ENCODE measurements at regions not wholly inside any gene's neighbourhood (a gene's known extent, or its start where the extent isn't known, plus 50 kb on each side); places are given as distances from the start of the nearest gene placed in this dataset.

- DNase-seq (ENCODE audit: low spot score), result no peak
- ChIA-PET CTCF (no interaction called here), POLR2A (ENCODE audit: low non-redundant PET) (no interaction called here)
- H3K27ac ChIP-seq, result no peak overlapping the region
- TF ChIP-seq CTCF (conservative IDR thresholded peaks at IDR 0.05; ENCODE audit: low read depth), result no peak
These were observed 65.5 kb upstream of the TAF11L2 start for GRCh38 chr5:17432569-17432968.

- CTCF ChIA-PET, result no interaction called here
- no peak for TF ChIP-seq CTCF (conservative IDR thresholded peaks at IDR 0.05; ENCODE audit: low read depth)
- POLR2A ChIA-PET (ENCODE audit: low non-redundant PET), result no interaction called here
- no peak for DNase-seq (ENCODE audit: low spot score)
- H3K27ac ChIP-seq, result no peak overlapping the region
These were observed 64.6 kb upstream of the TAF11L2 start for GRCh38 chr5:17433406-17433805.

GRCh38 chr5:17434982-17435381 lies 63.0 kb upstream of the TAF11L2 start:
- no peak for TF ChIP-seq CTCF (conservative IDR thresholded peaks at IDR 0.05; ENCODE audit: low read depth)
- POLR2A ChIA-PET (ENCODE audit: low non-redundant PET), result no interaction called here
- no peak overlapping the region for H3K27ac ChIP-seq
- CTCF ChIA-PET, result no interaction called here
- no peak for DNase-seq (ENCODE audit: low spot score)

- POLR2A ChIA-PET (ENCODE audit: low non-redundant PET), result no interaction called here
- no peak overlapping the region for H3K27ac ChIP-seq
- no peak for DNase-seq (ENCODE audit: low spot score)
These were observed 61.7 kb upstream of the TAF11L2 start for GRCh38 chr5:17436350-17436749.

GRCh38 chr5:17436761-17437221 lies 61.2 kb upstream of the TAF11L2 start:
- no peak overlapping the region for H3K27ac ChIP-seq
- no peak for TF ChIP-seq CTCF (conservative IDR thresholded peaks at IDR 0.05; ENCODE audit: low read depth)
- DNase-seq (ENCODE audit: low spot score), result no peak
- ChIA-PET CTCF (interaction anchor here (0.6 kb wide), 1 partner anchor 92 kb away, joined by 3 read pairs; no protein-coding TSS in a partner anchor), POLR2A (ENCODE audit: low non-redundant PET) (no interaction called here)

More at GRCh38 chr5:17436350-17436749, 61.7 kb upstream of the TAF11L2 start:
- TF ChIP-seq CTCF (conservative IDR thresholded peaks at IDR 0.05; ENCODE audit: low read depth), result no peak
- CTCF ChIA-PET, result no interaction called here

GRCh38 chr5:17438027-17438426 lies 60.0 kb upstream of the TAF11L2 start:
- TF ChIP-seq CTCF (conservative IDR thresholded peaks at IDR 0.05; ENCODE audit: low read depth), result no peak
- no peak overlapping the region for H3K27ac ChIP-seq
- no peak for DNase-seq (ENCODE audit: low spot score)
- ChIA-PET POLR2A (ENCODE audit: low non-redundant PET) (no interaction called here), CTCF (no interaction called here)

- DNase-seq (ENCODE audit: low spot score), result no peak
- H3K27ac ChIP-seq, result no peak overlapping the region
- ChIA-PET CTCF (interaction anchor here (0.6 kb wide), 1 partner anchor 748 kb away, joined by 4 read pairs; no protein-coding TSS in a partner anchor), POLR2A (ENCODE audit: low non-redundant PET) (no interaction called here)
- no peak for TF ChIP-seq CTCF (conservative IDR thresholded peaks at IDR 0.05; ENCODE audit: low read depth)
These were observed 58.1 kb upstream of the TAF11L2 start for GRCh38 chr5:17439956-17440355.
